Endothelial cell of umbilical vein (primary cell): ENCODE measurements at regions not wholly inside any gene's neighbourhood (a gene's known extent, or its start where the extent isn't known, plus 50 kb on each side); places are given as distances from the start of the nearest gene placed in this dataset.

Source experiments
- BruUV-seq: library from RNA; stranded (reverse); fragments of 400-500 nt; replicated peaks from 2 replicates; lab custom pipeline; 2021; lab: Mats Ljungman, UMichigan
- CTCF ChIA-PET: fragments of 300-600, 350-600 bp; sonication (Branson Sonifier 250); formaldehyde crosslinking; loops from one replicate; lab custom pipeline; 2021; ENCODE audit warnings: antibody characterized with exemption, inconsistent platforms; lab: Charles Lee
- POLR2A ChIA-PET: fragments of 300-600, 350-600 bp; sonication (Branson Sonifier 250); formaldehyde crosslinking; loops from one replicate; lab custom pipeline; 2021; ENCODE audit warnings: antibody characterized with exemption, inconsistent platforms; lab: Charles Lee
- DNase-seq: peaks from one replicate; pipeline ENCODE4 v3.0.0-alpha.2; 2011; ENCODE audit warnings: low read depth, low spot score
- FAIRE-seq: peaks from 2 replicates; lab custom pipeline; 2011; peaks lifted over from hg19 to GRCh38; lab: Jason Lieb, UNC
- H2AFZ ChIP-seq: 2 replicates; pipeline ENCODE4 v1.6.0; 2012; ENCODE audit warnings: low read depth, low read length, control low read depth, inconsistent platforms
- H3K27ac ChIP-seq: 2 replicates; pipeline ENCODE4 v1.5.1; 2011; ENCODE audit warnings: low read depth, mild to moderate bottlenecking, control low read depth, low read length, moderate library complexity; ENCODE audit not compliant: insufficient read depth
- H3K27me3 ChIP-seq, 2 experiments: 2 replicates each; pipeline versions ENCODE4 v1.6.0 to v1.6.1; 2011; ENCODE audit warnings: low read length in 2 of 2, mixed read lengths in 1 of 2; ENCODE audit not compliant: control insufficient read depth in 2 of 2, insufficient read depth in 2 of 2
- H3K36me3 ChIP-seq, 2 experiments: 2 replicates in 1 of 2; 3 replicates in 1 of 2; pipeline ENCODE4 v1.5.1; 2011; ENCODE audit warnings: low read length in 2 of 2, mild to moderate bottlenecking in 1 of 2, moderate library complexity in 1 of 2; ENCODE audit not compliant: control insufficient read depth in 2 of 2, insufficient read depth in 2 of 2; ENCODE audit errors: extremely low read depth in 1 of 2
- H3K4me1 ChIP-seq: 3 replicates; pipeline ENCODE4 v1.5.1; 2011; ENCODE audit warnings: mild to moderate bottlenecking, low read length; ENCODE audit not compliant: control insufficient read depth, insufficient read depth; ENCODE audit errors: extremely low read depth
- H3K4me2 ChIP-seq: 2 replicates; pipeline ENCODE4 v1.6.1; 2011; ENCODE audit warnings: low read length, control low read depth, mixed read lengths; ENCODE audit not compliant: insufficient read depth
- H3K4me3 ChIP-seq, 3 experiments: fragments of 200-600 bp in 1 of 3; sonication (generic), shearing (Covaris generic) in 1 of 3; replicated peaks in 1 of 3; 2 replicates each; pipeline ENCODE4 v1.5.1; 2011 to 2016; ENCODE audit warnings: control low read depth in 3 of 3, low read length in 3 of 3, mild to moderate bottlenecking in 2 of 3, inconsistent platforms in 1 of 3, low read depth in 1 of 3, moderate library complexity in 1 of 3; ENCODE audit not compliant: insufficient read depth in 1 of 3
- H3K79me2 ChIP-seq: 2 replicates; pipeline ENCODE4 v1.6.0; 2012; ENCODE audit warnings: low read length, inconsistent platforms; ENCODE audit not compliant: control insufficient read depth, insufficient read depth
- H3K9ac ChIP-seq: replicated peaks from 2 replicates; pipeline ENCODE3; 2011; ENCODE audit warnings: low read length, control low read depth; ENCODE audit not compliant: insufficient read depth; ENCODE audit errors: extremely low read depth
- H3K9me1 ChIP-seq: replicated peaks from 3 replicates; pipeline ENCODE4 v1.6.0; 2011; ENCODE audit warnings: mild to moderate bottlenecking, low read length; ENCODE audit not compliant: control insufficient read depth, insufficient read depth; ENCODE audit errors: extremely low read depth
- H3K9me3 ChIP-seq: replicated peaks from 2 replicates; pipeline ENCODE4 v1.5.1; 2012; ENCODE audit warnings: low read length, inconsistent platforms; ENCODE audit not compliant: control insufficient read depth, insufficient read depth
- H4K20me1 ChIP-seq: replicated peaks from 2 replicates; pipeline ENCODE3; 2011; ENCODE audit warnings: mild to moderate bottlenecking, low read length; ENCODE audit not compliant: control insufficient read depth, insufficient read depth; ENCODE audit errors: extremely low read depth
- EZH2 ChIP-seq: IDR thresholded peaks from 2 replicates; pipeline ENCODE4 v1.6.1; 2012; ENCODE audit warnings: borderline replicate concordance, low read depth, mild to moderate bottlenecking, moderate library complexity, low read length, inconsistent platforms; ENCODE audit not compliant: severe bottlenecking
- FOS ChIP-seq: IDR thresholded peaks from 2 replicates; pipeline ENCODE4 v1.6.1; 2011; ENCODE audit warnings: mild to moderate bottlenecking, low read length, moderate library complexity, borderline replicate concordance; ENCODE audit not compliant: insufficient read depth
- GATA2 ChIP-seq: IDR thresholded peaks from 2 replicates; pipeline ENCODE4 v1.7.0; 2011; ENCODE audit warnings: low read depth, mild to moderate bottlenecking, moderate library complexity, mixed read lengths, low read length; ENCODE audit not compliant: insufficient read length, insufficient read depth
- JUN ChIP-seq: IDR thresholded peaks from 2 replicates; pipeline ENCODE4 v1.6.1; 2011; ENCODE audit warnings: borderline replicate concordance, low read depth; ENCODE audit not compliant: insufficient read length, insufficient read depth
- MYC ChIP-seq: IDR thresholded peaks from one replicate; pipeline ENCODE4 v1.6.1; 2011; ENCODE audit warnings: mild to moderate bottlenecking, low read depth, low read length
- POLR2A ChIP-seq: IDR thresholded peaks from 2 replicates; pipeline ENCODE4 v1.6.1; 2012; ENCODE audit warnings: low read depth, mild to moderate bottlenecking, control low read depth, low read length
- POLR2AphosphoS5 ChIP-seq: IDR thresholded peaks from 2 replicates; pipeline ENCODE4 v1.6.1; 2012; ENCODE audit warnings: low read depth, mild to moderate bottlenecking, control low read depth, low read length, moderate library complexity; ENCODE audit not compliant: insufficient read depth
- dilution Hi-C: fragments of 300-500 bp; cut with MboI; formaldehyde crosslinking; loops from one replicate; pipeline ENCODE4 v1.15.0; 2019; ENCODE audit warnings: low sequenced_read_pairs; ENCODE audit not compliant: extremely low pct_ligation_motif_present
- intact Hi-C: fragments of 100-400 bp; cut with micrococcal nuclease; formaldehyde crosslinking; loops from one replicate; pipeline ENCODE4 v1.10.0; 2022
- TF ChIP-seq, protein P1 (sequence below): IDR thresholded peaks from 2 replicates; pipeline ENCODE4 v1.6.1; 2011; ENCODE audit not compliant: insufficient read depth, insufficient read length
- TF ChIP-seq, protein P2 (sequence below), 2 donors: IDR thresholded peaks; 1 replicate in 1 of 2; 2 replicates in 1 of 2; pipeline ENCODE4 v1.5.1; 2011; ENCODE audit warnings: low read length in 2 of 2, mild to moderate bottlenecking in 2 of 2, moderate library complexity in 2 of 2, control low read depth in 1 of 2, inconsistent platforms in 1 of 2, low read depth in 1 of 2; ENCODE audit not compliant: insufficient read depth in 1 of 2; ENCODE audit errors: extremely low read depth in 1 of 2

DNA sequence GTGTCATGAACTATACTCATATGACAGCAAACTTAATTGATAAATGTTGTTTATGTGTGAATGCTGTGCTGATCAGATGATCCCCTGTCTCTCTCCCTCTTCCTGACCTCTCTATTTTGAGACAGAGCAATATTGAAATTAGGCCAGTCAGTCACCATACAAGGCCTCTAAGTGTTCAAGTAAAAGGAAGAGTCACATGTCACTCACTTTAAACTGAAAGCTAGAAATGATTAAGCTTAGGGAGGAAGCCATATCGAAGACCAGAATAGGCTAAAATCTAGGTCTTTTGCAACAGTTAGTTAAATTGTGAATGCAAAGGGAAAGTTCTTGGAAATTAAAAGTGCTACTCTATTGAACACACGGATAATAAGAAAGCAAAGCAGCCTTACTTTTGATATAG is 498.6 kb downstream of the ZPLD1 start:
- H3K4me1 ChIP-seq = no peaks in the 10 kb centered on the region
- CTCF ChIA-PET = no interaction called here
- H3K79me2 ChIP-seq = no peaks in the 10 kb centered on the region
- H3K36me3 ChIP-seq = no peaks in the 10 kb centered on the region
- no peak overlapping the region for H2AFZ ChIP-seq
- no peaks in the 10 kb centered on the region for H4K20me1 ChIP-seq
- intact Hi-C loops (no loop called here), dilution Hi-C loops (no loop called here)
- BruUV-seq = no TSS peak
- POLR2A ChIA-PET = no interaction called here
- H3K27ac ChIP-seq = no peak overlapping the region
- H3K4me3 ChIP-seq = no peak overlapping the region
- no peak overlapping the region for H3K4me2 ChIP-seq
- DNase-seq (no peak), FAIRE-seq (no peak)
- no peak overlapping the region for H3K9ac ChIP-seq
- no peak for TF ChIP-seq POLR2A
- no peaks in the 10 kb centered on the region for H3K27me3 ChIP-seq
- H3K9me1 ChIP-seq = no peaks in the 10 kb centered on the region
- H3K9me3 ChIP-seq = no peaks in the 10 kb centered on the region

- H3K9ac ChIP-seq = no peak overlapping the region
- no TSS peak for BruUV-seq
- FAIRE-seq (no peak), DNase-seq (no peak)
- H3K9me1 ChIP-seq = no peaks in the 10 kb centered on the region
- no peaks in the 10 kb centered on the region for H3K27me3 ChIP-seq
- H3K4me1 ChIP-seq = no peaks in the 10 kb centered on the region
- H3K9me3 ChIP-seq = no peaks in the 10 kb centered on the region
- TF ChIP-seq, protein P1, sequence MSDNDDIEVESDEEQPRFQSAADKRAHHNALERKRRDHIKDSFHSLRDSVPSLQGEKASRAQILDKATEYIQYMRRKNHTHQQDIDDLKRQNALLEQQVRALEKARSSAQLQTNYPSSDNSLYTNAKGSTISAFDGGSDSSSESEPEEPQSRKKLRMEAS = no peak
- TF ChIP-seq, protein P2, sequence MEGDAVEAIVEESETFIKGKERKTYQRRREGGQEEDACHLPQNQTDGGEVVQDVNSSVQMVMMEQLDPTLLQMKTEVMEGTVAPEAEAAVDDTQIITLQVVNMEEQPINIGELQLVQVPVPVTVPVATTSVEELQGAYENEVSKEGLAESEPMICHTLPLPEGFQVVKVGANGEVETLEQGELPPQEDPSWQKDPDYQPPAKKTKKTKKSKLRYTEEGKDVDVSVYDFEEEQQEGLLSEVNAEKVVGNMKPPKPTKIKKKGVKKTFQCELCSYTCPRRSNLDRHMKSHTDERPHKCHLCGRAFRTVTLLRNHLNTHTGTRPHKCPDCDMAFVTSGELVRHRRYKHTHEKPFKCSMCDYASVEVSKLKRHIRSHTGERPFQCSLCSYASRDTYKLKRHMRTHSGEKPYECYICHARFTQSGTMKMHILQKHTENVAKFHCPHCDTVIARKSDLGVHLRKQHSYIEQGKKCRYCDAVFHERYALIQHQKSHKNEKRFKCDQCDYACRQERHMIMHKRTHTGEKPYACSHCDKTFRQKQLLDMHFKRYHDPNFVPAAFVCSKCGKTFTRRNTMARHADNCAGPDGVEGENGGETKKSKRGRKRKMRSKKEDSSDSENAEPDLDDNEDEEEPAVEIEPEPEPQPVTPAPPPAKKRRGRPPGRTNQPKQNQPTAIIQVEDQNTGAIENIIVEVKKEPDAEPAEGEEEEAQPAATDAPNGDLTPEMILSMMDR (IDR thresholded peaks at IDR 0.05; ENCODE audit: extremely low read depth in 1 of 2, insufficient read depth in 1 of 2, low read depth in 1 of 2, low read length in 2 of 2) = no peak
- no peak for TF ChIP-seq MYC
- TF ChIP-seq JUN = no peak
- TF ChIP-seq EZH2 = no peak
- no peak for TF ChIP-seq POLR2A
- TF ChIP-seq POLR2AphosphoS5 = no peak
- TF ChIP-seq GATA2 = no peak
- no peak for TF ChIP-seq FOS
- H3K4me2 ChIP-seq = no peak overlapping the region
- no peak overlapping the region for H2AFZ ChIP-seq
- dilution Hi-C loops (no loop called here), intact Hi-C loops (no loop called here)
- no peaks in the 10 kb centered on the region for H4K20me1 ChIP-seq
- no peaks in the 10 kb centered on the region for H3K79me2 ChIP-seq
- ChIA-PET POLR2A (no interaction called here), CTCF (no interaction called here)
- H3K27ac ChIP-seq = no peak overlapping the region
- H3K4me3 ChIP-seq = no peak overlapping the region
- H3K36me3 ChIP-seq = no peaks in the 10 kb centered on the region
These were observed 501.8 kb downstream of the ZPLD1 start for GRCh38 chr3:102936511-102937045.
